Mesothelial cell of epicardium (in vitro differentiated cells): ENCODE measurements at regions not wholly inside any gene's neighbourhood (a gene's known extent, or its start where the extent isn't known, plus 50 kb on each side); places are given as distances from the start of the nearest gene placed in this dataset.

ENCODE experiments used
- DNase-seq, 2 experiments: peaks; one replicate each; pipeline ENCODE4 v3.0.0; 2021; ENCODE audit warnings: low spot score in 2 of 2; ENCODE audit not compliant: unreplicated experiment in 2 of 2
- H3K27ac Mint-ChIP-seq: 2 replicates; pipeline ENCODE4 v1.8.0; 2021; ENCODE audit warnings: mixed read lengths
- H3K27me3 Mint-ChIP-seq: 2 replicates; pipeline ENCODE4 v1.8.0; 2021; ENCODE audit warnings: low read depth, mixed read lengths
- H3K36me3 Mint-ChIP-seq: 2 replicates; pipeline ENCODE4 v1.8.0; 2021; ENCODE audit warnings: mixed read lengths
- H3K4me1 Mint-ChIP-seq: 2 replicates; pipeline ENCODE4 v1.8.0; 2021; ENCODE audit warnings: mixed read lengths
- H3K4me3 Mint-ChIP-seq: 2 replicates; pipeline ENCODE4 v1.8.0; 2021; ENCODE audit warnings: mild to moderate bottlenecking, moderate library complexity, mixed read lengths
- H3K9me3 Mint-ChIP-seq: 2 replicates; pipeline ENCODE4 v1.8.0; 2021; ENCODE audit warnings: mixed read lengths
- CTCF ChIP-seq: fragments of 200-600 bp; sonication (generic); IDR thresholded peaks from one replicate; pipeline ENCODE4 v1.5.0; 2021; ENCODE audit warnings: antibody characterized with exemption; ENCODE audit not compliant: unreplicated experiment

GRCh38 chr2:180734382-180734781 lies 246.0 kb upstream of the UBE2E3 start:
- Mint-ChIP-seq H3K36me3 (no peaks in the 10 kb centered on the region), H3K27me3 (no peaks in the 10 kb centered on the region), H3K4me1 (peaks cover 13% of the 10 kb centered on the region), H3K9me3 (peaks cover 8% of the 10 kb centered on the region), H3K27ac (no peak overlapping the region), H3K4me3 (no peak overlapping the region)
- DNase-seq = no peak
- no peak for TF ChIP-seq CTCF

GRCh38 chr2:180733330-180733729 lies 247.1 kb upstream of the UBE2E3 start:
- Mint-ChIP-seq H3K27ac (no peak overlapping the region), H3K27me3 (no peaks in the 10 kb centered on the region), H3K9me3 (peaks cover 8% of the 10 kb centered on the region), H3K4me3 (no peak overlapping the region), H3K4me1 (peaks cover 13% of the 10 kb centered on the region), H3K36me3 (no peaks in the 10 kb centered on the region)
- no peak for TF ChIP-seq CTCF
- DNase-seq = no peak

GRCh38 chr2:180732337-180732736 lies 248.1 kb upstream of the UBE2E3 start:
- Mint-ChIP-seq H3K27me3 (no peaks in the 10 kb centered on the region), H3K4me1 (peaks cover 13% of the 10 kb centered on the region), H3K27ac (no peak overlapping the region), H3K9me3 (peaks cover 8% of the 10 kb centered on the region), H3K36me3 (no peaks in the 10 kb centered on the region), H3K4me3 (no peak overlapping the region)
- no peak for TF ChIP-seq CTCF
- no peak for DNase-seq

GRCh38 chr2:180730976-180731375 lies 249.4 kb upstream of the UBE2E3 start:
- H3K9me3 Mint-ChIP-seq = peaks cover 8% of the 10 kb centered on the region
- no peak for TF ChIP-seq CTCF
- H3K36me3 Mint-ChIP-seq = no peaks in the 10 kb centered on the region
- H3K27ac Mint-ChIP-seq = no peak overlapping the region
- peaks cover 13% of the 10 kb centered on the region for H3K4me1 Mint-ChIP-seq
- no peak for DNase-seq
- no peak overlapping the region for H3K4me3 Mint-ChIP-seq
- H3K27me3 Mint-ChIP-seq = no peaks in the 10 kb centered on the region

- no peak overlapping the region for H3K4me3 Mint-ChIP-seq
- TF ChIP-seq CTCF = no peak
- H3K27me3 Mint-ChIP-seq = no peaks in the 10 kb centered on the region
- no peak overlapping the region for H3K27ac Mint-ChIP-seq
- H3K4me1 Mint-ChIP-seq = peaks cover 3% of the 10 kb centered on the region
- no peaks in the 10 kb centered on the region for H3K36me3 Mint-ChIP-seq
- peaks cover 8% of the 10 kb centered on the region for H3K9me3 Mint-ChIP-seq
- DNase-seq = no peak
These were observed 251.4 kb upstream of the UBE2E3 start for GRCh38 chr2:180728928-180729559.

GRCh38 chr2:180723712-180724111 lies 256.7 kb upstream of the UBE2E3 start:
- Mint-ChIP-seq H3K27me3 (peaks cover 2% of the 10 kb centered on the region), H3K9me3 (peaks cover 7% of the 10 kb centered on the region), H3K36me3 (no peaks in the 10 kb centered on the region), H3K27ac (no peak overlapping the region), H3K4me3 (no peak overlapping the region), H3K4me1 (no peaks in the 10 kb centered on the region)
- DNase-seq = no peak
- TF ChIP-seq CTCF = no peak
